RCC 7860 (cell line): ENCODE measurements at regions not wholly inside any gene's neighbourhood (a gene's known extent, or its start where the extent isn't known, plus 50 kb on each side); places are given as distances from the start of the nearest gene placed in this dataset.

Source experiments
- DNase-seq: peaks from one replicate; pipeline ENCODE4 v3.0.0-alpha.2; 2015; ENCODE audit warnings: low spot score
- FAIRE-seq: peaks from 2 replicates; lab custom pipeline; 2012; peaks lifted over from hg19 to GRCh38; lab: Jason Lieb, UNC

DNA sequence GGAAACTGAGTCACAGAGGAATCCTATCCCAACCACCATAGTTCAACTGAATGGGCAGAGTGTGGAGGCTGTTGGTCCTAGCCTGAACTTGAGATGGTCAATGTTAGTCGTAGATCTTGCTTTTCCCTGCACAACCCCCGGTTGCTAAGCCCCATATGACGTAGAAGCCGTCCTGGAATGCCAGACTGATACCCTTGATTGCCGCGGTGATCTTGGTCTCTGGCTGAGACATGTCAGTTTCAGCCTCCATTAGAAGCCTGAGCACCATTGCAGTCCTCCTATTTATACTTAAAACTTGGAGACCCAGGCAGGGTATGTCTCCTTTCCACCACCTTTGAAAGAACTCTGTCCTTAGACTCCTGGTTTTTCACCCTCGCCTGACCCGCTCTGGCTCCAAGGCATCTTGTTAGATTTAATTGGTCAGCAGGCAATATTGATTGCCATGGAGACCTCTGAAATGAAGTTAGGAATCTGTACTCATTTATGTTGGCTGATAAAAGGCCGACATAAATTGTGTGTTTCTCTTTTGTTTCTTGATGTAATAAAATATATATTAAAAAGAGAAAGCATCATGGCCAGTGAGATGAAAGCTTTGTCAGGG, 53.4 kb downstream of the RPLP1 start:
- FAIRE-seq (no peak), DNase-seq (no peak)

DNA sequence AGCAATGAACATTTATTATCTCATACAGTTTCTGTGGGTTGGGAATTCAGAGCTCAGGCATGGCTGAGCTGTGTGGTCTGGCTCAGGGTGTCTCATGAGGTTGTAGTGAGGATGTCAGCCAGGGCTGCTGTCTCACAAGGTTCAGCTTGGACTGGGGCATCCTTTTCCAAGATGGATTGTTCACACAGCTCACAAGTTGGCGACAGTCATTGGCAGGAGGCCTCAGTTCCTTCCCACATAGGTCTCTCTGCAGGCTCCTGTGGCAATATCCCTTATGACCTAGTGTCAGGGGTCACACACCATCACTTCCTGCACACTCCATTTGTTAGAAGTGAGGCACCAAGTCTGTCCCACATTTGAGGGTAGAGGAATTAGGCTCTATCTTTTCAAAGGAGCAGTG, 56.0 kb downstream of the RPLP1 start:
- DNase-seq, result no peak
- FAIRE-seq, result no peak

DNA sequence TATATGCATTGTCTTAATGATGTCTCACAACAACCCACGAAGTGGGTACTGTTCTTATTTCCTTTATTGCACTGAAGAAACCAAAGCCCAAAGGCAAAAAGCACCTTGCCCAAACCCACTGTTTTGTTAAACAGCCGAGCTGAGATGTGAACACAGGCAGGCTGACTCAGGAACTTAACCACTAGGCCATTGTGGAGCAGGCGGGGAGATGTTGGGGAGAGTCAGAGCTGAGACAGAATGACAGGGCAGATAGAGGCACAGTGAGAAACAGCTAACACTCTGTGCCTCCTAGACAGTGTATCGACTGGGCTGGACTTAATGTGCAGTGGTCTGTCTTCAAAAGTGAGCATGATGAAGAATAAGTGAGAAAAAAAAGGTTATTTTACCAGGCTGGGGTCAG, 56.5 kb downstream of the RPLP1 start:
- no peak for FAIRE-seq
- no peak for DNase-seq

DNA sequence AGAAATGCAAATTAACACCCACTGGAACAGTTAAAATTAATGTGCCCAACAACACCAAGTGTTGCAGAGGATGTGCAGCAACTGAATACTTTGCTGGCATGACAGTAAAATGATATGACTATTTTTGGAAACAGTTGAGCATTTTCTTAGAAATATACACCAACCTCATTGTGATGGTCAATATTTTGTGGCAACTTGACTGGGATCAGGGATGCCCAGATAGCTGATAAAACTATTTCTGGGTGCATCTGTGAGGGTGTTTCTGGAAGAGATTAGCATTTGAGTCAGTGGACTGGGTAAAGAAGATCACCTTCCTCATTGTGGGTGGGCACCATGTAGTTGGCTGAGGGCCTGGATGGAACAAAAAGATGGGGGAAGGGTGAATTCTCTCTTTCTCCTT, 57.9 kb downstream of the RPLP1 start:
- DNase-seq, result no peak
- FAIRE-seq, result no peak

DNA sequence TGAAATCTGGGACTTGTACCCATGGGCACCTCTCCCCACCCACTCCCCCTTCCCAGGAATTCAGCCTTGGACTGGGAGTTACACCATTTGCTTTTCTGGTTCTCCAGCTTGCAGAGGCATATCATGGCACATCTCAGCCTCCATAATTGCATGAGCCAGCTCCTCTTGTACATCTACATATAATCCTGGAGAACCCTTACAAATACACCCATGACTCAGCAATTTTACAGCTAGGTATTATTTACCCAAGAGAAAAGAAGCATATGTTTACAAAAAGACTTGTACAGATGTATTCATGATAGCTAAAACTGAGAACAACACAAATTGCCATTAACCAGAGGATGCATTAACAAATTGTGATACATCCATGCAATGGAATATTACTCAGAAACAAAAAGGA, 58.4 kb downstream of the RPLP1 start:
- FAIRE-seq (no peak), DNase-seq (no peak)

DNA sequence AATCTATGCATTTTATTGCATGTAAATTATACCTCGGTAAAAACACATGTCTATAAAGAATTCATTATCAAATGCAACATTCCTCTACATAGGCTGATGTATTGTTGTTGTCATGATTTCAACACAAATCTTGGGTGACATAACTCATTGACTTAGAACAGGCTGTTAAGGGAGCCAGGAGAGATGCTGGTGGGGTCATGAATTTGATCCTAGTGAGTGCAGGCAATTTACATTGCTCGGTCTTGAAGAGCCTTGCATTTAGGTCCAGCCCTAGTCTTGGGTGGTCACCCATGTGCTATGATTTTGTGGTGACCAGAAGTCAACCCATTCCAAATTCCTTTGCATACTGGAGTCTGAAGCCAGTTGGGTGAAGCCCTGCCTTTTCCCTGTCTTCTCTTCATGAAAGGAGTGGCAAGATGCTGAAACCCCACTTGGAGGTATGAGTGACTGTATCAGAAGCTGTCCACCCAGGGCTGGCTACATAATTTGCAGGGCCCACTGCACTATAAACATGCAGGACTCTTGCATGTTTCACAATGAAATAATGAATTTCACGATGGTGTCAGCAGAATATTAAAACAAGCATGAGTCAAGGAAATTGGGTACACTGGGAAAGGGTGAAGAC, 59.2 kb downstream of the RPLP1 start:
- DNase-seq (no peak), FAIRE-seq (no peak)

DNA sequence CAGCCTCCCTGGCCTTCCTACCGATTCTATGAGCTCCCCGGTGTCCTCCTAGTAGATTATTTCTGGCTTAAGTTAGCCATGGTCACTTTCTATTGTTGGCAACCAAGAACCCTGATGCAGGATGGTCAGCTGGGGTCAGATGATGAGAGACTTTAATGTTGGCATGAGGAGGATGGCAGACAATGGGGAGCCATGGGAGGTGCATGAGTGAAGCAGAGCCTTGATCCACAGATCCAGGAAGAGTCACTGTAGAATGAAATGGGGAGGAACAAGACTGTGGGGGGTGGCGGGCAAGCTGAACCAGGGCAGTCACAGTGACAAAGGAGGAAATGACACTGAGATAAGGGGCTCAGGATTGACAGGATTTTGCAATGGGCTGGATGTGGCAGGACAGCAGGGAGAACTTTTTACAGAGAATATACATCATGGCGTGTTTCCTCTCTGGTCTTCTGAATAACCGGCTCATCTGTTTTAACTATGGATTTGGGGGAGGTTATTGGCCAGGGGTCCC, 60.9 kb downstream of the RPLP1 start:
- FAIRE-seq (no peak), DNase-seq (no peak)

DNA sequence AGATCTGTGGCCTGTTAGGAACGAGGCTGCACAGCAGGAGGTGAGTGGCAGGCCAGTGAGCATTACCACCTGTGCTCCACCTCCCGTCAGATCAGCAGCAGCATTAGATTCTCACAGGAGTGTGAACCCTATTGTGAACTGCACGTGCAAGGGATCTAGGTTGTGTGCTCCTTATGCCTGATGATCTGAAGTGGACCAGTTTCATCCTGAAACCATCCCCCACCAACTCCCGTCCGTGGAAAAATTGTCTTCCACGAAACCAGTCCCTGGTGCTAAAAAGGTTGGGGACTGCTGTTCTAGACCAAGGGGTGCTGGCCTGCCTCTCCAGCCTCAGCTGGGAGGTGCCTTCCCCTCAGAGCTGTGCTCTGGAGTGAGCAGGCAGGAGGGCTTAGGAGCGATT, 61.4 kb downstream of the RPLP1 start:
- no peak for FAIRE-seq
- no peak for DNase-seq

DNA sequence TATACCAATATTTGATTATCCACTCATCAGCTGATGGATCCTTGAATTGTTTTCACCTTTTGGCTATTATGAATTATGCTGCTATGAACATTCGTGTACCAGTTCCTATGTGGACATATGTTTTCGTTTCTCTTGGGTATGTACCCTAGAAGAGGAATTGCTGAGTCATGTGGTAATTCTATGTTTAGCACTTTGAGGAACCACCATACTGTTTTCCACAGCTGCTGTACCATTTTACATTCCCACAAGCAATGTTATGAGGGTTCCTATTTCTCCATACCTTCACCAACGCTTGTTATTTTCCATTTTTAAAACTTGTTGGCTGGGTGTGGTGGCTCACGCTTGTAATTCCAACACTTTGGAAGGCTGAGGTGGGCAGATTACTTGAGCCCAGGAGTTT, 62.9 kb downstream of the RPLP1 start:
- FAIRE-seq, result no peak
- no peak for DNase-seq

DNA sequence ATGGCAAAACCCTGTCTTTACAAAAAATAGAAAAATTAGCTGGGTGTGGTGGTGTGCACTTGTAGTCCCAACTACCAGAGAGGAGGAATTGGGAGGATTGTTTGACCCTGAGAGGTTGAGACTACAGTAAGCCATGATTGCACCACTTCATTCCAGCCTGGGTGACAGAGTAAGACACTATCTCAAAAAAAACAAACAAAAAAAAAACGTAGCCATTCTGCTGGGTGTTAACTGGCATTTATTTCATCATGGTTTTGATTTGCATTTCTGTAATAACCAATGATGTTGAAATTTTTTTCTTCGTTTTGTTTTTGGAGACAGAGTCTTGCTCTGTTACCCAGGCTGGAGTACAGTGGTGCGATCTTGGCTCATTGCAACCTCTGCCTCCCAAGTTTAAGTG, 63.3 kb downstream of the RPLP1 start:
- FAIRE-seq, result no peak

DNA sequence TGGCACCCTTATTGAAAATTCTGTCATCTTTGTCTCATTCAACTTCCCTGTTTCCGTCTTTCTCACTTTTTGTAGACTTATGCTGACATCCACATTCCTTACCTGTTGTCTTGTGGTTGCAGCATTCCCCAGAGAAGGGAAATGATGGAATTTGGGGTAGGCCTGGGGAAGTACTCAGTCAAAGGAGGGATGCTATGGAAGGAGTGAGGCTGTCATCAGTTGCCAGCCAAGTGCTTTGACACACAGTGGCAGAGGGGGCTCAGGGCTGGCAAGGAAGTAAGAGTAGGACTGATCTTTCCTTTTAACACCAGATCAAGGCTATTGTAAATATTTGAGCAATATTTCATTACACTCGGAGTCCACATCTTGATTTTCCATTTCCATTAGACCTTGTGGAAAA, 64.4 kb downstream of the RPLP1 start:
- no peak for FAIRE-seq
- no peak for DNase-seq

More for the DNA sequence above, 63.3 kb downstream of the RPLP1 start:
- no peak for DNase-seq

DNA sequence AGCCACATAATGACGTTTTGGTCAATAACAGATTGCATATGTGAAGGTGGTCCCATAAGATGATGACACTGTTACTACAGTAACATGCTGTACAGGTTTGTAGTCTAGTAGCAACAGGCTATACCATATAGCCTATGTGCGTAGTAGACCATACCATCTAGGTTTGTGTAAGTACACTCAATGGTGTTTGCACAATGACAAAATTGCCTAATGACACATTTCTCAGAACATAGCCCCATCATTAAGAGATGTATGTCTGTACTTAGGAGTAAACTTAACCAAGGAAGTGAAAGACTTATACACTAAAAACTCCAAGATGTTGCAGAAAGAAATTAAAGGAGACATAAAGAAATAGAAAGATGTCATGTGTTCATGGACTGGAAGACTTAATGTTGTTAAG, 66.2 kb downstream of the RPLP1 start:
- no peak for FAIRE-seq
- no peak for DNase-seq

DNA sequence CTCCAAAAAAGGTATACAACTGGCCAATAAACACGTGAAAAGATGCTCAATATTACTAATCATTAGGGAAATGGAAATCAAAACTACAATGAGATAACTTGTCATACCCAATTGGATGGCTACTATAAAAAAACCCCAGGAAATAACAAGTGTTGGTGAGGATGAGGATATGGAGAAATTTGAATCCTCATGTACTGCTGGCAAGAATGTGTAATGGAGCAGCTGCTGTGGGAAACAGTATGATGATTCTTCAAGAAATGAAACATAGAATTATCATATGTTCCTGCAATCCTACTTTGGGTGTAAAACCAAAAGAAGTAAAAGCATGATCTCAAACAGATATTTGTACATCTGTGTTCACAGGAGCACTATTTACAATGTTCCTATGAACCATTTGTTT, 67.4 kb downstream of the RPLP1 start:
- DNase-seq (no peak), FAIRE-seq (no peak)

DNA sequence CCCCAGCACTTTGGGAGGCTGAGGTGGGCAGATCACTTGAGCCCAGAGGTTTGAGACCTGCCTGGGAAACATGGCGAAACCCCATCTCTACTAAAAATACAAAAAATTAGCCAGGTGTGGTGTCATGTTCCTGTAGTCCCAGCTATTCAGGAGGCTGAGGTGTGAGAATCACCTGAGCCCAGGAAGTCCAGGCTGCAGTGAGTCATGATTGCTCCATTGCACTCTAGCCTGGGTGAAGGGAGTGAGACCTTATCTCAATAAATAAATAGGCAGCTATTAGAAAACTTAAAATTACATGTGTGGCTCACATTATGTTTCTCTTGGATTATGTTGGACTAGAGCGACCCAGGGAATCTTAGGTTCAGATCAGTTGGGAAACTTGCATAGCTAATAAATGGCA, 69.7 kb downstream of the RPLP1 start:
- FAIRE-seq (no peak), DNase-seq (no peak)

DNA sequence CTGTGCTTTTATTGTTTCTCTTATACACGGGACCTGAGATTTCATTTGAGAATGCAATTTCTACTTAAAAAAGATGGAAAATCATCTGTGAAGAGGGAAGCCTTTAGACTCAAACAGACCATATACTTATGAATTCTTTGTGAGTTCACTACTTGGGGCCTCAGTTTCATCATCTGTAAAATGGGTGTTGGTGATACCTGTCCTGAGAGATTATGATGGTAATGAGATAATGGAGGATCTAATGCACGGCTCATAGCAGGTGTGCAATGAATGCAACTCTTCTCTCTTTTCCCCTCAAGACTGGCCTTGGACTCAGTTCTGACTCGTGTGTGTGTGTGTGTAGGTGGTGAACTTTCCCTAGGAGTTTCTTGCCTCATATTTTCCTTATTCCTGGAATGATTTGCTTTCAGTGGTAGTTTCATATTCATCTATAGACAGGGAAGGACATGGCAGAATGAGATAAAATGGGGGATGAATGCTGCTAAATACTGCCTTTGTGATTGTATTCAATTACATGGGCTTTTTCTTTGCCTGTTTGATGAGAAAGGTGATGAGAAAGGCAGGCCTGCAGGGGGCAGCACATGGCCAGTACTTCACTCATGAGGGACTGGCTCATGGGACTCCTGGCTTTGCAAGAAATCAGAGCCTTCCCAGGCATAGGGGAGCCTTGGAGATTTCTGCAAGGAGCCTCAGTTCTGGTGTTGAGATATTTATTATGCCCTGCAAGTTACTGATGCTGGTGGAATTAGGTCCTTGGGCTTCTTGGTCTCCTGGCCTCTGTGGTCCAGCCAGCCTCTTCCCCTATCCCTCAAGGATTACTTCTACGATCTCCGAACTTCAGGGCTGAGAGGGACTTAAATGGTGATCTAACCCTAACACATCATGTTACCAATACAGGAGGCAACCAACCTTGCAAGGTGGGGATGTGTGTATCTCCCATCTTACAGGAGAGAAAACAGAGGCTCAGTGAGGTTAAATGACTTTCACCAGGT, 70.7 kb downstream of the RPLP1 start:
- no peak for FAIRE-seq
- peak; percentile 18 for DNase-seq

DNA sequence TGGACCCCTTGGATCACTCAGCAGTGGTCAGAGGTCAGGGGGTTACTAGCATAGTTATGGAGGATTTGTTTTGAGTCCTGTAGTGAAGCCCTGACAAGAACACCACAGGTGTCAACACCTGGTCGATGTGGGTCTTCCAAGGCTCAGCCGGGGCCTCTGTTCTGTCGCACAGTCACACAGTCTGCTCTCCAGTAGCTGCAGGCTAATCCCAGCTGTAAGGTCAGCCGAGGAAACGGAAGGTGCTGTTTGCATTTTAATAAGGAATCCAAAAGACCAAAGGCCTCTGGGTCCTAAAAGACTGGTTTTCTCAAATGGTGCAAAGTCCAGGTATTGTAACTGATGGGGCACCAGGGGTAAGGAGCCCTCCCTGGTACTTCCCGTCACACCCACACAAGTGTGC, 71.7 kb downstream of the RPLP1 start:
- DNase-seq, result no peak
- no peak for FAIRE-seq

DNA sequence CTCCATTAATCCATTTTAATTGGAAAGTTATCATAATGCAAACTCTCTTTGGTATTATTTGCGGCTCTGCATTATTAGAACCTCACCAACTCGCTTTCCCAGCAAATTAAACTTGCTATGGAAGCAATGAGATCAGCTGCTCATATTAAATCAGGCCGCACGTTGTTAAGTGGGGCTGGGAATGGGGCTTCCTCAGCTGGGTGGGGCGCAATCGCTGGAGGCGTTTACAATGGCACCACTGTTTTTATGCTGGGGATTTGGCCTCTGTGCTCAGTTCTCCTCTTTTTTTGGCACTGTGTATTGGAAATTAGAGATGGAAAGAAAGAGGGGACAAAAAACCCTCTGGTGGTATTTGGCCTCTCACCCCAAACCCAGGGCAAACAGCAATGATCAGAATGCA, 72.2 kb downstream of the RPLP1 start:
- no peak for DNase-seq
- FAIRE-seq, result no peak

DNA sequence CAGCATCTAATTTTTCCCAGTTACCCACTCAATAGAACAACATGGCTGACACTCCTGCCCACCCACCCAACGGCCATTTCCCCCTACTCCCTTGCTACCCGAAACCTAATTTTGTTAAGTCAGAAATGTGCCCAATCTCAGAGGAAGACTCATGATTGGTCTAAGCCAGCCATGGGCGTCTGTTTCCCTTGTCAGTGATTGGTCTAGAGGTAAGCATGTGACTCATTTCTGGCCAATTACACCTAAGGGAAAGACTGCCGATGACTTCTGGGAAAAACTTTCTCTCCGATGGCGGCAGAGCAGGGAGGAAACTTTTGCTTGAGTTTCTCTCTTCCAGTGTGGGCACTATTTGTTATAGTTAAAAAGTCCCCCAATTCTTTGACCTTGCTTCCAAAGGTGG, 72.9 kb downstream of the RPLP1 start:
- DNase-seq (no peak), FAIRE-seq (no peak)

DNA sequence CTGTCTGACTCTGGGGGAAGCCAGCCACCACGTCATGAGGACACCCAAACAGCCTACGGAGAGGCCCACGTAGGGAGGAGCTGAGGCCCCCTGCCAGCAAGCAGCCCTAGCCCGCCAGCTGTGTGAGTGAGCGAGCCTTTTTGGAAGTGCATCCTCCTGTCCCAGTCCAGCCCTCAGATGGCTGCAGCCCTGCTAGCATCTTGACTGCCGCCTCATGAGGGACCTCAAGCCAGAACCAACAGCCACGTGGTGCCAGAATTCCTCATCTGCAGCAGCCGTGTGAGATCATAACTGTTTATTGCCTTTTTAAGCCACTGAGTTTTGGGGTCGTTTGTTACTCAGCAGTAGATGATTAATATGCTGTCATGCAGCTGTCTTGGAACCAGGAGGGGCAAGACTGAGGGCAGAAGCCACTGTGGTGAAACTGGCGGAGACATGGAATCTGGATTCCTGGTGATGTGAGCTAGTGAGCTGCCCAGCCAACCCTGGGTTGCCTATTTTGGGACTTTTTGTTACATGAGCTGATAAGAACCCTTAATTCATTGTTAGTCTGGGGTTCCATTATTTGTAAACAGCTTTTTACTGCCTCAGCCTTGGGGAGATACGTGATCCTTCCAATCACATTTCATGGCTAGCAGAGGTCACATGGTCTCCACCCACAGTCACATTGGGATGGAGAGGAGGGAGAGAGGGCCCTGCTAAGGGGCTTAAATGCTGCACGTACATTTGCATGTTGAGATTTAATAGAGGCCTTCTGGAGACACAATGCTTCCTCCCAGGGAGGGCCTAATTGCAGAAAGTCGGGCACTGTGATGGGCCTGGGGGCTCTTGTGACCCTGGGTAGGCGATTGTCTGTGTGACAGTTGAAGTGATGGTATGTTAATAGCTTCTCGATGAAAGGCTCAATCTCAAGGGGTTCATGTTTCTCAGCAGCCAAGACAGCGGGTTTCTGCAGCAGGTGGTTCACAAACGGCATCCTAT, 73.8 kb downstream of the RPLP1 start:
- DNase-seq, result peak; percentile 33

DNA sequence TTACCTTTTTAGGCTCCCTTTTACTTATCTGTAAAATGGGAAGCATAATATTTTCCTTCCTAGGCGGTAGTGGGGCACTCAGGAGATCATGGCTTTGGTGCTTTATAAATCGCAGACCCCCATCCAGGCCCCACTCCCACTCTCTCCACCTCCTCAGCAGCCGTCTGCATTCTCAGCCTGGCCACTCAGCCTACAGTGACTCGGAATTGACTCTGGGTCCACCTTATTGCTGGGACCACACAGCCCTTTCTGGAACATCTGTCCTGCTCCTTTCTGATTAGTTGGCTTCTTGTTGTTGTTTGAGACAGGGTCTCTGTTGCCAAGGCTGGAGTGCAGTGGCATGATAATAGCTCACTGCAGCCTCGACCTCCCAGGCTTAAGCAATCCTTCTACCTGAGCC, 76.5 kb downstream of the RPLP1 start:
- FAIRE-seq, result no peak
- no peak for DNase-seq

More for the DNA sequence above, 73.8 kb downstream of the RPLP1 start:
- FAIRE-seq, result no peak
